ENCODE measurements at regions not wholly inside any gene's neighbourhood (a gene's known extent, or its start where the extent isn't known, plus 50 kb on each side); places are given as distances from the start of the nearest gene placed in this dataset.
"Not testable (repeated sequence)": the region's sequence is repeated elsewhere in the genome, so short reads cannot be mapped to it uniquely, and the experiment has no call there.

GRCh38 chr9:115551396-115551795 is 433.4 kb upstream of the TNC start:
- no peak for DNase-seq (ENCODE audit: low read depth)
- no peak for TF ChIP-seq CTCF (conservative IDR thresholded peaks at IDR 0.05; ENCODE audit: low read depth, low read length)
- H3K4me3 ChIP-seq (ENCODE audit: low read depth, low read length), result no peak overlapping the region

- no peak overlapping the region for H3K4me3 ChIP-seq (ENCODE audit: low read depth, low read length)
- DNase-seq (ENCODE audit: low read depth), result peak; percentile 14
- TF ChIP-seq CTCF (conservative IDR thresholded peaks at IDR 0.05; ENCODE audit: low read depth, low read length), result no peak
Measured at GRCh38 chr9:115553060-115553773, 435.3 kb upstream of the TNC start.

GRCh38 chr9:115556432-115556831 is 438.5 kb upstream of the TNC start:
- no peak overlapping the region for H3K4me3 ChIP-seq (ENCODE audit: low read depth, low read length)
- DNase-seq (ENCODE audit: low read depth), result no peak
- TF ChIP-seq CTCF (conservative IDR thresholded peaks at IDR 0.05; ENCODE audit: low read depth, low read length), result no peak

GRCh38 chr9:115575147-115575546 is 457.2 kb upstream of the TNC start:
- TF ChIP-seq CTCF (conservative IDR thresholded peaks at IDR 0.05; ENCODE audit: low read depth, low read length), result no peak
- no peak overlapping the region for H3K4me3 ChIP-seq (ENCODE audit: low read depth, low read length)
- DNase-seq (ENCODE audit: low read depth), result no peak

DNA sequence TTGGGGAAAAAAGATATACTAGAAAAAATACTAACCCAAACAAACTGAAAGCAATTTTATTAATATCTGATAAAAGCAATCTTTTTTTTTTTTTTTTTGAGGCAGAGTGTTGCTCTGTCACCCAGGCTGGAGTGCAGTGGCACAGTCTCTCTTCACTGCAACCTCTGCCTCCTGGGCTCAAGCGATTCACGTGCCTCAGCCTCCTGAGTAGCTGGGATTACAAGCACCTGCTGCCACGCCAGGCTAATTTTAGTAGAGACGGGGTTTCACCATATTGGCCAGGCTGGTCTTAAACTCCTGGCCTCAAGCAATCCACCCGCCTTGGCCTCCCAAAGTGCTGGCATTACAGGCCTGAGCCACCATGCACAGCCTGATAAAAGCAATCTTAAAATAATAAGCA is 467.5 kb upstream of the TNC start:
- DNase-seq (ENCODE audit: low read depth); H3K4me3 ChIP-seq (ENCODE audit: low read depth, low read length): not testable (repeated sequence)

DNA sequence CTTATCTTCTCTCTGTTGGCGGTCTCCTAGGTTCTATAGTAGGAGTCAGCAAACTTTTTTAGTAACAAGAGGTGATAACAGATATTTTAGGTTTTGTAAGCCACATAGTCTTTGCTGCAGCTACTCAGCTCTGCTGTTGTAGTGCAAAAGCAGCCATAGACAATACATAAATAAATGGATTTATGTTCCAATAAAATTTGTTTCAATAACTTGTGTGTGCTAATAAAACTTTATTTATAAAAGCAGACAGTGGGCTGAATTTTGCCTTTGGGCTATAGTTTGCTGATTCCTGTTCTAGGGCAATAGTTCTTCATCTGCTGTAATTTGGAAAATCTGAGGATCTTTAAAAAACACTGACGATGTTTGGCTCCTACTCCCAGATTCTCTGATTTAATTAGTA is 469.4 kb upstream of the TNC start:
- no peak for DNase-seq (ENCODE audit: low read depth)
- no peak for TF ChIP-seq CTCF (conservative IDR thresholded peaks at IDR 0.05; ENCODE audit: low read depth, low read length)

GRCh38 chr9:115590011-115590410 is 472.1 kb upstream of the TNC start:
- H3K4me3 ChIP-seq (ENCODE audit: low read depth, low read length), result no peak overlapping the region
- peak; percentile 94 for DNase-seq (ENCODE audit: low read depth)
- no peak for TF ChIP-seq CTCF (conservative IDR thresholded peaks at IDR 0.05; ENCODE audit: low read depth, low read length)

More for the DNA sequence above, 469.4 kb upstream of the TNC start:
- H3K4me3 ChIP-seq (ENCODE audit: low read depth, low read length), result no peak overlapping the region

All from choroid plexus epithelial cell (primary cell).